Stimulated activated CD8-positive, alpha-beta memory T cell treated with anti-CD3 and anti-CD28 coated beads, Interleukin-2, amount 100 ng/mL, for 1 hour (primary cell): ENCODE measurements at regions not wholly inside any gene's neighbourhood (a gene's known extent, or its start where the extent isn't known, plus 50 kb on each side); places are given as distances from the start of the nearest gene placed in this dataset.

Source experiments
- DNase-seq, 2 donors: peaks; one replicate each; pipeline ENCODE4 v3.0.0-alpha.2; 2020; ENCODE audit warnings: low read depth in 2 of 2

DNA sequence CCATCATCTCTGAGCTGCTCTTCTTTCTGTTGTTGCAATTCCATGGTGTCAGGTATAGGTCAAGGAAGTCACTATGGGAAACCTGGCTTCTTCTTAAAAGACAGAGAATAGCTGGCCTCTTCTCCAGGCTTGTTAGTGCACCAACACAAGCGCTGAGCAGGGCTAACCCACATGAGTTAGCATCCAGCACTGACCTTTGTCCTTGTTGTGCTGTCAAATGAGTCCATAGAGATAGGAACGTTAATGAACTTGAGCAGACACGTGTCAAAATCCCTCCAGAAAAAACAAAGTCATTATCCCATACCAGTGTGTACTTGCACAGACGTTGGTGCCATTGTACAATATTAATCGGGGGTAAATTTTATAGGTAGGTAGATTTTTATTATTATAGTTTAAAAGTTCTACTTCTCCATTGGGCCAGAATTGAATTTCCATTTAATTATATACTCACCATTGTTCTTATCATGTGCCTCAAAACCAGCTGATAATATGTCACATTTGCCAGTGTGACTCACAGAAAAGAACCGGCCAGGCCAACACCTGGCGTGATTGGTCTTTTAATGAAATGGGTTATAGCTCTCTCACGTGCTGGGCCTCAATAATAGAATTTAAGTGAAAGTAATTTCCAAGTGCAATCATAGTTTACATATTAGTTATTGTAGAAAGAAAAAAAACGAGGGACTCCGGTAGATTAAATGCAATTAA is 468.8 kb upstream of the MGMT start:
- DNase-seq = no peak

DNA sequence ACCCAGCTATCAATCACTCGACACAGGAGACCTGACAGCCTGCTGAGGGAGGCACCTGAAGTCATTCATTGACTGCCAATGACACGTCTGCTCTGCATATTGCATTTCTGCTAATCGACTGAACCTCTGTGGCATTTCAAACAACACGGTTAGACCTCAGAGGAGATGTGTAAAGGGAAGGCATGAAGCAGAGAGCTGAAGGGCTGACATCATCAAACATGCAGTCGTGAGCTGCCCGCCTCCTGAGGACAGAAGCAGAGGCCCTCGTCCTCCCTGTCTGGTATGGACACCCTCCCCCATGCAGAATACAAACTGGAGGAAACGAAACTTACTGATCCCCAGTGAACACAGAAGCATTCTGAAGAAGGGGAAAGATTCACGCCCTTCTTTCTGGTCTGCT is 462.6 kb upstream of the MGMT start:
- no peak for DNase-seq

DNA sequence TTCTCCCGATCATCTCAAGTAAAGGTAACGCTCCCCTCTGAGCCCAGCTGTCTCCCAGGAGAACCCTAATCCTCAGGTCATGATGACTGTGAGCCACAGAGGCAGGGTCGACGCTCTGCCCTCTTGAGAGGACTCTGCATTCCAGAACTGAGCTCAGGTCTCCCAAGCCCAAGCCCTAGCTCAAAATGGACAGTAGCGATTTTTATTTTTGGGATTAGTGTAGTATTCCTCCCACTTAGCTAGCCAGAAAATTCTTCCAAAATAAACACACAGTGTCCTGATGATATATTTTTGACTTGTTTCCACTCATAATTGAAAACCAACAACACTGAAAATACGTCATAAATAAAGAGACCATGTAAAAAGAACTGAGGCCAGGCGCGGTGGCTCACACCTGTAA is 462.0 kb upstream of the MGMT start:
- no peak for DNase-seq

DNA sequence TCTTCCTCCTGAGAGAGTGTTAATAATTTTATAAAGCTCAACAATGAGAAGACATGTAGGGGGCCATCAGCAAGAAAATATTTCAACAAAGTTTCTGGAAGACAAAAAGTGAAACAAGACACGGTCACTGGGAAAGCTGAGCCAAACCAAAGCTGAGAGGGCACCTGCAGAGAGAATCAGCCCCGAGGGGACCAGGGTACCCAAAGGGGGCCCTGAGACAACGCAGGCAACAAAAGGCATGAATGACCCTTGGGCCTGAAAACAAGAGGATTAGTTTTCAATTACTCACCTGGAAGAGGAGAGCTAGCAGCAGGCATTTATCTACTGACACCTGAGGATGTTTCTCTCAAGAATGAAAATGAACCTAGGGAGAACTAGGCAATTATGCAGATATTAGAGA is 461.2 kb upstream of the MGMT start:
- DNase-seq = no peak

DNA sequence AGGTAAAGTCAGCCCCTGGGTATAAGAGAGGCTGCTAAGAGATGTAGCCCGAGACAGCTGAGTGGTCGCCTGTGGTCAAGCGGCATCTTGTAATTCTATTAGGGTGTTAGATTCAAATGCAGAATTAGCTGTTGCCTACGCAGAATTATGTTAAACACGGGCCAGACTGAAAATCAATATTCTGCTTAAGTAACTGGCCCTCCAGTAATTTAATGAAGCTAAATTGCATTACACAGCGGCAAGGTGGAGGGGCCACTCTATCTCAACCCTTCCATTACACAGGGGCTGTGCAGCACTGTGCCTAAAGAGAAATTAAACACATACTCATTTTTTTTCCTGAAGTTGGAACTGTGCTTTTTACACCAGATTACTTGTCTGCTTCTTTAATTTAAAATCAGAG is 448.5 kb upstream of the MGMT start:
- DNase-seq = no peak

DNA sequence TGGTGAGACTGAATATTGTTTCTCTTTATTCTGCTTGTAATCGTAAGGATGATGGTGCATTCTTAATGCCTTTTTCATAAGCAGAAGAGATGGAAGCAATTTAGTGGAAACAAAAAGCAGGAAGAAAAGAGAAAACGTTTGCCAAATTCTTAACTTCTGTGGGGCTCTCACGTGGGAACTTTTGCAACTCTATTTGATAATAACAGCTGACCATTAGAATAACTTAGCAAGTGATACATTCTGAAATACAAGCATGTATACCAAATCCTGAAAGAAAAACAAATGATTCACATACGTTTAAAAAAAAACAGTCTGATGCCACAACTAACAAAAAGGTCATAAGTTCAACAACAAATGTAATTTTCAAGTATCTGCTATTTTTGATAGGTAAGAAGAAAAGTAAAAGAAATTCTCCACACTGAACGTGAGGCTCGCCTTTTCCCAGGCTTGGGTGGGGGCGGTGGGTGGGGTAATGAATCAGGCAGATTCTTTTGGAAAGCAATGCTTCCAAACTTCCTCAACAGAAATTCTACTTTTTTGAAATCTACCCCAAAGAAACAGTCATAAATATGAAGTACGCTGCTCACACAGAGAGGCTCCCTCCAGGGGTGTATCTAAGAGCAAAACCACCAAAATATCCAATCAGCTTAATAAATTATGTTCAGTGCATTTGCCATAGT is 446.2 kb upstream of the MGMT start:
- no peak for DNase-seq

DNA sequence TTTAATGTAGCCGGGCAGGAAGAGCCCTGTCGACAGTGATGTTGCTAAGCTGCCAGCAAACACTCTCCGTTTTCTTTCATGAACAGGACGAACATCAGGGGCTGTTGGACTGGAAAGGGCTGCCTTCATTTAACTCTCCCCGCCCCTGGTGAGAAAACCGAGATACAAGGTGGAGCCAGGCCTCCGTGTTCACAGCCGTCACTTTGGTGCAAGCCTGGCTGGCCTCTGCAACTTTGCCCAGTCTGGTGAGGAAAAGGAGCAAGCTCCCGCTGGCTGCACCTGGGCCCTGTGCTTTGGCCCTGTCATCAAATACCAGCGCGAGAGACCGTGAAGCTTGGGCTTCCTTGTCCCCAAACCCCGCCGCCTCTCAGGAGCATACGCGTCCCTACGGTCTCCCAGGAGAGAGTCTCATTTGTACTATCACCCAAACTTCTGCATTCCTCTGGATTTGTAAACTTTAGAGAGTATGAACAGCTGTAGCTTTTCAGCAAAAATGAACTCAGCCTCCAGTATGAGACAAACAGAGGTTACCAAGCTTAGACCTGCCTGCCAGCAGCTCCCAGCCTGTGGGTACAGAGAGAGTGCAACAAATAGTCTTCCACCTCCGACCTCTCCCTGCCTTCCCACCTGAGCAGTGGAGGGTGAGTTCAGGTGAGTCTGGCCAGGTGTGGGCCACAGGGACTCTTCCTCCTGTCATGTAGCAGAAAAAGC is 445.3 kb upstream of the MGMT start:
- no peak for DNase-seq

DNA sequence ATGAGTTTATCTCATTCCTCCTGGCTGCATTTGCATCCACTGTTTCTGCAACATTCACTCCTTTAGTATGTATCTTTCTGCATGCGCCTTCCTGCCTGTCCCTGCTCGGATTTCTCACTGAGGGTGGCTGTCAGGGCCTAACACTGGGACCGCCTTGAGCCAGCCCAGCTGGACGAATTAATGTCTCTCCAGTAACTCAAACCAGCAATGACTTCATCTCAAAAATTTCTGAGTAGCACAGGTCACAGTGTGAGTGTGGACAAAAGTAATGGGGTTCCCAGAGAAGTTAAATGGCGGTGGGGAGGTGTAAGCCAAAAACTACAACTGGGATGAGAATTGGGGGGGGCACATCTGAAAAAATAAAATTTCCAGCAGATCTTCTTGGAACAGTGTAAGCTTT is 444.0 kb upstream of the MGMT start:
- no peak for DNase-seq

DNA sequence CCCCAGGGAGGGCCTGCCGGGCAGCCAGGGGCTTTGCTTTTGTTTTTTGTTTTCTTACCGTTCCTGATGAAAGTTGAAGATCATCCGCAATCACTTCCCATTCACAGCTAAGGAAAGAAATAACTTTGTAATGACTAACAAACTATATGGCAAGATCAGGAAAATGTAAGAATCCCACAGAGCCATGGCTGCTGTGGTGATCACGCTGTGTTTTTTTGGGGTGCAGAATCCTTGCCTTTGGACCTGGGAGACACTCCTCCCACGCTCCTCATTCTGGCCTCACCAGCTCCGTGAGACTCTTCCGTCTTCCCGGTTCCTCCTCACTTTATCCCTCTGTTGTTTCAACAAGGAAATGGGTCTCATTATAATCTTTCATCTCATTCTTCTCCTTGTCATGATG is 443.0 kb upstream of the MGMT start:
- DNase-seq = no peak

DNA sequence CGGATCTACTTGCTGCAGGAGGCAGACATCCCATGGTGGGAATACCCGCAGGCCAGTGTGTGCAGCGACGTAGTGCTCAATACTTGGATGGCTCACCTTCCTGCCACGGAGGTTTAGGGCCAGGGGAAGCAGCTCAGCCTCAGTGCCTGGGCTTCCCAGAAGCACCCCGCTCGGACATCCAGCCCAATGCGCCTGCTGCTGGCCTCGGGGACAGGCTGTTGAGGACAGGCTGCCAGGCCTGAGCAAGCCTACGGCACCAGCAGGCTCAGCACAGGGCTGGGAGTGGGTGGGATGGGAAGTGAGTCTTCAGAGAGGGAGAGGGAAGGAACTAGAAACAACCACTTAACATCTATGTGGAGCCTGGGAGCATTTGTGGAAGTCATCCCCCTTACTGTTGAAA is 441.3 kb upstream of the MGMT start:
- DNase-seq = no peak

DNA sequence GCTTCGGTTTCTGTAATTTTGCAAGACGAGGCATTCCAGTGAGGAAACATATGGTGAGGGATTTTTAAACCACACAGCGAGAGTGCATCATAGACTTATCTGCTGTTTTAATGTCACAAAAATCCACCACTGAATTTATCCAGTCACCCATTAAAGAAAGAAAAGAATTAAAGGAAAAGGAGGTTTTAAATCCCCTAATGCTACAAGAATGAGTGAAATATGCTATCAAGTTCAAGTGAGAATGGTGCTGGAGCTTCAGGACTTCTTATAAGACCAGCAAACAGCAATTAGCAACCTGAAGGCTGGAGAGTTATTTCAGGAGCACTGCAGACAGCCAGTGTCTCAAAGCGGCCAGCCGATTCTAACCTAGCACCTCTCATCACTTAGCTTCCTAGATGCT is 439.1 kb upstream of the MGMT start:
- no peak for DNase-seq

DNA sequence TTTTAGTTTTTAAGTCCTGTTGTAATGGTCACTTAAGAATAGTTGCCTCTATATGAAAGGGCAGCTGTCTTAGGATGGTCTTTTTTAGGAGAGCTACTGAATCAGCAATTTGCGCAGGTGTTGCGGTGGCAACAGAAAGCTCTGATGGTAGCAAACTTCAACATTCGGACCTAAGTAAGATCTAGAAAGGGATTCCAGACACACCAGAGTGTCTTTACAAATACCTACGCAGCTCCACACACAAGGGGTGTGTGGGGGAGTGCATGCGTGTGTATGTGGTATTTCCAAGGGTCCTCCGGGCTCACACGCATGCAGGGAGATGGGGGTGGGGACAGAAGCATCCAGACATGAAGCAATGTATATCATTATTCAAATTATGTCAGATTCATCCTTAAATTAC is 438.6 kb upstream of the MGMT start:
- DNase-seq = no peak

DNA sequence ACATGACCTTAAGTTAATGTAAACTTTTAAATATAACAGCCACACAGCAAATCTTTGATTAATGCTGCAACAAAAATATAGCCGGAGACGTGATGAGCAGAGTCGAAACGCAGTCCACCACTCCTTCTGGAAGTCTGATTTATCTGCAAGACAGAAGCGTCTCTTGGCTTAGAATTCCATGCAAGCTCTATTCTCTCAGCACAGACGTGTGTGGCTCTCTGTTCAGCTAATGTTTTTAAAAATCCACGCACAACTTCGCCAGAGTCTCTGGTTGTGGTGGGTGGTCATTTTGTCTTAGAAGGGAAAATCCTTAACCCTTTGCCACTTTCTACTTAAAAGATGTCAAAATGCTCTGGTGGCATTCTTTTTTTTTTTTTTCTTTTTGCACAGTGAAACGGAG is 438.0 kb upstream of the MGMT start:
- no peak for DNase-seq

DNA sequence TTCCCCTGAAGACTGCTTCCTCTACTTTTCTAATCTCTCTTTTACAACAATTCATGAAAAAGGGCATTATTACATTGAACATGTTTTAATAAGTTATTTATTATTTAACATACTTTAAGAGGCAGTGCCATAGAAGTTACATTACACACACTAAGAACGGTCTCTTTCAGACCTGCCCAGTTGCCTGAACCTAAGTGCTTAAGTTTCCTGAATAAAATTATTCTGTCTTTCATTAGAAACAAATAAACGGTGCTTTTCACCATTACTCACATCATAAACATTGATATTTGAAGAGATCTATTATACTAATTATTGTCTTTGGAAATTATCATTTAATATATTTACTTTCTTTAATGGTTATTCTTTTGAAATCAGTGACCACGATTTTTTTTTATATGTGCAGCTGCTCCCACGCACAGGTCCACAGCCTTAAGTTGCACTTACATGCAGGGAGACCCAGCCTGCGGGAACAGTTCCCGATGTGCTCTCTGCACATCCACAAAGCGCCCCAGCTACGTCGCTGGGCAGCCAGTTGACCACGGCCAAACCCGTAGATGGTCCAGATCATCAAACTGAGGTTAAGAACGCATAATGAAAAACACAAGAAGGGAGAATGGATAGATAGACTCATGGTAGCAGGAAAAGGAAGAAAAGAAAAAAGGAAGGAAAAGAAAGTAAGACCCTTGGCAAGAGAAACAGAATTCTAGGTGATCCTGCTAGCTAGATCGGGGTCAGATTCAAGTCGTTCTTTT is 437.0 kb upstream of the MGMT start:
- DNase-seq = no peak

DNA sequence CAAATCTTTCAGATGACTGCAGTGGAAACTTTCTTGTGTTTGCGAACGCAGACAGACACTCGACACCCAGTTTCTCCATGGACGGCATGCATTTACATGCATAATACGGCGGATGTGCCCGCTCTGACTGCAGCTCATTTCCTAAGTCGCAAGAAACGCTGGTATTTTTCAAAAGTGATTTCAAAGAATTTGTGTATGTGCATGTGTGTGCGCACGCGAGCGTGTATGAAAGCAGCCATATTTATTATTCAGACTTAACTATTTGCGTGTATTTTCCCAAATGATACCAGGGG is 436.5 kb upstream of the MGMT start:
- no peak for DNase-seq

DNA sequence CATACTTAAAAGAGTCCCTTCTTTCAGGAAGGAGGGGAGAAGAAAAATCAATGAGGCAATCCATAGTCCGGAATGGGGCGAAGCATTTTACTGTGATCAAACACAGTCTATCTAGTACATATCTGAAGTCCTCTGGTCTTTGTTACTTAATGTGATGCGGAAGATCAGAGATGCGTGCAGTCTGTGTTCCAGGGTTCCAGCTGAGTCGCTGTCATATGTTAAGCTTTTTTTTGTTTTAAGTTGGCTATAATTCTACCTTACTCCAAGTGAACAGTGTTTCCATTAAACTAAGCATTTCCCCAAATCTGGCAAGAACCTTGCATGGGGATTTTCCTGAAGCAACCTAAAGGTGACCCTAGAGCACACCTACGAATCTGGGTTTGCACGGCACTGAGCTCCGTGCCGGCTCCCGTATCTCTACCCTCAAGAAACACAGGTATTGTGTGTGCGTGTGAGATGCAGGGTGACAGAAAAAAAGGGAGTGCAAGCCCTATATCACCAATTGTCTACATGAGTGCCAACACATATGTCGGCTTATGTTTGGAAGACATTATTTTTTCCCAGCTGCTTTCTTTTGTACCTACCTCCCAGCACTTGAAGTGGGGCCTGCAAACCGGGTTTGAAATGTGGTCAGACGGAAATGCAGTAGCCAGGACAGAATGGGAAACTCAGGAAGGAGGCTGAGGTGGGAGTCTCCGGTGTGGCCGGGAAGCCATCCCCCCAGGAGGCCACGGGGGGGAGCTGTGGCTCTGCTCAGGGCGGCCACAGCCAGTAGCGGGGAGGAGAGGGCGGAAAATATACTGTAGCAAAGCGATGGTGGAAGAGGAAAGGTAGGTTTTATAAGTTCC is 435.8 kb upstream of the MGMT start:
- peak in 1 of 2 donors; percentile 26 for DNase-seq

DNA sequence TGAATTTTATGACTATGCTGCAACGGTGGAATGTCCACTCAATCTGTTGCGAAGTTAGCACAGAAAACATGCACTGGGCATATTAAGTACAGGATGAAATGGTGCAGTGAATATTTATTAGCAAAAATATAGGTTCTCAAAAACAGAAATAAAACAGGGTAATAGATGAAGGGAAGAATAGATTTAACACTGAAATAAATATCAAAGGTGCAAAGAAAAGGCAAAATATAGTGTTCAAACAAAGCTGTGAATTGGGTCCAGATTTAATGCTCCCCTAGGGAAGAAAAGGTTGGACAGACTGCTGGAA is 435.2 kb upstream of the MGMT start:
- DNase-seq = no peak

DNA sequence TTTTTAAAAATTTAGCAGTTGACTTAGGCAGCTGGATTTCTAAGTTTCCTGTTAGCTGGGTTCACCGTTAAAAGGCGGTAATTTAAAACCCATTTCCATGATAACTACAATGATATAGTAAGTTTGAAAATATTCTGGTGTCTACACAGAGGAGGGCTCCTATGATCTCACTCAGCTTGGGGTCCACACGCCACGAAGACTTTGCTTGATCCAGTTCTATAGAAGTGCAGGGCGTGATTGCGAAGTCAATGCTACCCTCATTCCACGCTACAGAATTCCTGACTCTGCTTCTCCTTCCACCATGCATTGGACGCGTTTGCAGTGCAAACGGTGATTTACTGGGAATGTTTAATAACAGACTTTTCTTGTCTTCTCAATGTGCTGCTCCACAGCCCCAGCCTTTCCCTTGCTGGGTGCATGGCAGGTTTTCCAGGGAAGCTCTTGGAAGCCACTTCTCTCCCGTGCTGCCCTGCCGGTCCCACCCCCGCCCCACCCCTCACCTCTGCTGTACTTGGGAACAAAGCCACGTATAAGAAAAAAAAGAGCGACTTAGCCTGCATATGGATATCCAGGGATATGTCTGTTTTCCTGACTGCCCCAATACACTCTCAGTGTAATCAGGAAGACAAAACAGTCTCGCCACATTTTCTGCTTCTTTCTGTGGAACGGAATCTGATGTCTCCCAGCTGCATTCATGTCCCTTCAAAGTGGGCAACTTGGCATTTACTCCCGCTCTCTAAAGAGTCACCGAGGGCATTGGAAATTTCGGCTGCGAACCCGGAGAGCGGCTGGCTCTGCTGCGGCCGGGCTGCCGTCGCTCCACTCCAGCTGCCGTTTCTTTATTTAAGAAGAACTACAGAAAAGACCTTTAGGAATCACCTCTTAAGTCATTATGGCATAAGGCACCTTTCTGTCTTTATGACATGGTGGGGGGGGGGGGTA is 434.4 kb upstream of the MGMT start:
- DNase-seq = no peak

DNA sequence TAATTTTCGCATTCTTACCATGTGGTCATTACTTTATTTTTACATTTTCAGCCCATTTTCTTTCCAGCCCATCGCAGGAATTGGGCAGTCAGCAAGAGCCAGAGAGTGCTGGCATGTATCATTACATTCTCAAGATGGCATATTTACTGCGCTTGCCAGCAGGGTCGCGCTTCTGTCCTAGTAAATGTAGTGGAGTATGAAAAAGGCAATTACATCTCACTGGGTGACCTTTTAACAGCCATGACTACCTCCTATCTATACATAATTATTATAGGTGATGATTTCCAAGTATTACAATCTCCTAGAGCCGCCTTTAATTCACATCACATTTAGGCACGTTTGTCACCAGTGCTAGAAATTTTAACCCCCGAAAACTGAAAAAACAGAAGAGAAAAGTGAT is 433.7 kb upstream of the MGMT start:
- DNase-seq = no peak

DNA sequence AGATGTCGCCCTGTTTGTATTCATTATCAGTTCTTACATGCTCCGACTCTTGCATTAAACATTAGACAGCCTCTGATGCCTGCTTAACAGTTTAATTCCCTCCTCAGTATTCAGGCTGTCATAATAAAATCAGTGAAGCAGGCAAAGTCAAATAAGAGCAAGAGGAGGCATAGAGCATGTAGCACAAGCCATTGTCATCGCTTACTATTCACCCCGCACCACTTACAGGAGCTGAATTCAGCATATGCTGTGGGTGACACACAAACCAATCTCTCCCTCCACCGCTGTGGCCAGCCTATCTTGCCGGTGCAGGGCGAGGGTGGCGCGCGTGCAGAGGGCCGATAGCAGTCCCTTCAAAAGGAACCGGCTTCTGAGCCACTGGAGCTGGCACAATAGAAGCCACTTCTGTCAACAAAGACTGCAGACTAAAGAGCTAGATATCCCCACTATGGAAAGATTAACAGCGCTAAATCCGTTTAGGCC is 433.2 kb upstream of the MGMT start:
- DNase-seq = no peak
